SK-N-SH (cell line): ENCODE measurements at regions not wholly inside any gene's neighbourhood (a gene's known extent, or its start where the extent isn't known, plus 50 kb on each side); places are given as distances from the start of the nearest gene placed in this dataset.

Experiments
- CHD2 ChIP-seq: fragments of 150-350 bp; IDR thresholded peaks from 2 replicates; pipeline ENCODE4 v1.6.1; 2018; ENCODE audit warnings: low read length; ENCODE audit not compliant: partially characterized antibody
- EP300 ChIP-seq, 2 experiments: IDR thresholded peaks; 2 replicates each; pipeline versions ENCODE4 v1.4.0 to v1.6.1; 2012; ENCODE audit warnings: borderline replicate concordance in 1 of 2, low read depth in 1 of 2, low read length in 1 of 2
- EZH2phosphoT487 ChIP-seq: fragments of 200-600 bp; sonication (generic); IDR thresholded peaks from 2 replicates; pipeline ENCODE4 v1.6.1; 2017; ENCODE audit warnings: low read depth, mixed run types, mild to moderate bottlenecking, antibody characterized with exemption, moderate library complexity, borderline replicate concordance
- FOXJ3 ChIP-seq: sonication (generic); formaldehyde crosslinking; IDR thresholded peaks from 2 replicates; pipeline ENCODE4 v1.5.1; 2020; ENCODE audit warnings: mild to moderate bottlenecking, missing genetic modification reagents
- GATA2 ChIP-seq: sonication (generic); formaldehyde crosslinking; IDR thresholded peaks from 2 replicates; pipeline ENCODE4 v1.5.0; 2020; ENCODE audit warnings: mild to moderate bottlenecking, missing genetic modification reagents
- MXI1 ChIP-seq: IDR thresholded peaks from 2 replicates; pipeline ENCODE4 v1.6.1; 2012; ENCODE audit warnings: mild to moderate bottlenecking, low read depth, low read length, improper control_type of control experiment
- POLR2AphosphoS5 ChIP-seq: IDR thresholded peaks from 2 replicates; pipeline ENCODE4 v1.6.1; 2012; ENCODE audit warnings: low read depth, low read length
- RAD21 ChIP-seq: IDR thresholded peaks from 2 replicates; pipeline ENCODE4 v1.6.1; 2012; ENCODE audit warnings: mild to moderate bottlenecking, low read length
- RXRA ChIP-seq: IDR thresholded peaks from 2 replicates; pipeline ENCODE4 v1.4.0; 2012; ENCODE audit warnings: low read depth, mild to moderate bottlenecking, borderline replicate concordance
- SMC3 ChIP-seq: IDR thresholded peaks from 2 replicates; pipeline ENCODE4 v1.6.1; 2012; ENCODE audit warnings: low read depth, low read length, improper control_type of control experiment
- YY1 ChIP-seq: IDR thresholded peaks from 2 replicates; pipeline ENCODE4 v1.4.0; 2012; ENCODE audit warnings: low read depth, mild to moderate bottlenecking
- TF ChIP-seq, protein P1 (sequence below): fragments of 150-350 bp; IDR thresholded peaks from 2 replicates; pipeline ENCODE4 v1.6.1; 2016; ENCODE audit warnings: mild to moderate bottlenecking, low read depth, low read length
- TF ChIP-seq, protein P2 (sequence below): fragments of 200-600 bp; sonication (generic); IDR thresholded peaks from 2 replicates; pipeline ENCODE4 v1.6.1; 2017; ENCODE audit warnings: antibody characterized with exemption, mild to moderate bottlenecking, moderate library complexity

DNA sequence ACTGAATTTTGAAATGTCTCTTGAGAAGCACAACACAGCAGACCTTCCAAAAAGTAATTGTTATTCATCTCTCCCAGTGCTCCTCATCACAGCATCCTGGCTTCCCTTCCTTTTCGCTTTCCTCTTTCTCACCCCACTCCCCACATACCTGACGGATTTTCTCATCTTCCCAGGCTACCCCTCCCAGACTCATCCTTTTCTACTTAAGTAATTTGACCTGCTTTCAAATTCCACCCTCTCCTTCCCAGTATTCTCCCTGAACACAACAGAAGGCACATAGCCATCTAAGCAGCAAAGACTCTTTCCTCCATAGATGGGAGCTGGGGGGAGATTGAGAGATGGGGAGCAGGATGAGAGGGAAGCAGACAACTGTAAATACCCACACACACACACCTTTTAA lies 187.1 kb upstream of the STT3B start:
- TF ChIP-seq FOXJ3 (CRISPR knock-in tag) = no peak
- TF ChIP-seq, protein P1, sequence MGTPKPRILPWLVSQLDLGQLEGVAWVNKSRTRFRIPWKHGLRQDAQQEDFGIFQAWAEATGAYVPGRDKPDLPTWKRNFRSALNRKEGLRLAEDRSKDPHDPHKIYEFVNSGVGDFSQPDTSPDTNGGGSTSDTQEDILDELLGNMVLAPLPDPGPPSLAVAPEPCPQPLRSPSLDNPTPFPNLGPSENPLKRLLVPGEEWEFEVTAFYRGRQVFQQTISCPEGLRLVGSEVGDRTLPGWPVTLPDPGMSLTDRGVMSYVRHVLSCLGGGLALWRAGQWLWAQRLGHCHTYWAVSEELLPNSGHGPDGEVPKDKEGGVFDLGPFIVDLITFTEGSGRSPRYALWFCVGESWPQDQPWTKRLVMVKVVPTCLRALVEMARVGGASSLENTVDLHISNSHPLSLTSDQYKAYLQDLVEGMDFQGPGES = no peak
- TF ChIP-seq EP300 (IDR thresholded peaks at IDR 0.05; ENCODE audit: borderline replicate concordance in 1 of 2, low read depth in 1 of 2, low read length in 1 of 2) = no peak
- no peak for TF ChIP-seq RAD21
- no peak for TF ChIP-seq CHD2
- TF ChIP-seq, protein P2, sequence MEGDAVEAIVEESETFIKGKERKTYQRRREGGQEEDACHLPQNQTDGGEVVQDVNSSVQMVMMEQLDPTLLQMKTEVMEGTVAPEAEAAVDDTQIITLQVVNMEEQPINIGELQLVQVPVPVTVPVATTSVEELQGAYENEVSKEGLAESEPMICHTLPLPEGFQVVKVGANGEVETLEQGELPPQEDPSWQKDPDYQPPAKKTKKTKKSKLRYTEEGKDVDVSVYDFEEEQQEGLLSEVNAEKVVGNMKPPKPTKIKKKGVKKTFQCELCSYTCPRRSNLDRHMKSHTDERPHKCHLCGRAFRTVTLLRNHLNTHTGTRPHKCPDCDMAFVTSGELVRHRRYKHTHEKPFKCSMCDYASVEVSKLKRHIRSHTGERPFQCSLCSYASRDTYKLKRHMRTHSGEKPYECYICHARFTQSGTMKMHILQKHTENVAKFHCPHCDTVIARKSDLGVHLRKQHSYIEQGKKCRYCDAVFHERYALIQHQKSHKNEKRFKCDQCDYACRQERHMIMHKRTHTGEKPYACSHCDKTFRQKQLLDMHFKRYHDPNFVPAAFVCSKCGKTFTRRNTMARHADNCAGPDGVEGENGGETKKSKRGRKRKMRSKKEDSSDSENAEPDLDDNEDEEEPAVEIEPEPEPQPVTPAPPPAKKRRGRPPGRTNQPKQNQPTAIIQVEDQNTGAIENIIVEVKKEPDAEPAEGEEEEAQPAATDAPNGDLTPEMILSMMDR = no peak
- no peak for TF ChIP-seq POLR2AphosphoS5
- no peak for TF ChIP-seq EZH2phosphoT487
- no peak for TF ChIP-seq YY1
- no peak for TF ChIP-seq SMC3
- TF ChIP-seq MXI1 = no peak
- TF ChIP-seq GATA2 (CRISPR knock-in tag) = no peak
- TF ChIP-seq RXRA = no peak
